ENCODE measurements at regions not wholly inside any gene's neighbourhood (a gene's known extent, or its start where the extent isn't known, plus 50 kb on each side); places are given as distances from the start of the nearest gene placed in this dataset.

DNA sequence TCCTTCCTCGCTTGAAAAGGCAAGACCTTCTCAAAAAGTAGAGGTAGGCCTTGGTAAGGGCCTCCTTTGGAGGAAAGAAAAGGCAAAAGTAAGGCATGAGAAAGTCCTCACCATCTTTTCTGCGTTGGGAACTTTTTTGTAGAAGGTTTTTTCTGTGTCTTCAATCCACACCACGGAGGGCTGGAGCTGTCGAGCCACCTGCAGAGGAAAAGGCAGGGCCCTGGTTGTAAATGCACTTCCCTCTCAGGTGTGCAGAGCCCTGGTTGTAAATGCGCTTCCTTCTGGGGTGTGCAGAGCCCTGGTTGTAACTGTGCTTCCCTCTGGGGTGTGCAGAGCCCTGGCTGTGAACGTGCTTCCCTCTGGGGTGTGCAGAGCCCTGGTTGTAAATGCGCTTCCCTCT, 80.2 kb upstream of the ASB18 start:
- TF ChIP-seq, protein P1, sequence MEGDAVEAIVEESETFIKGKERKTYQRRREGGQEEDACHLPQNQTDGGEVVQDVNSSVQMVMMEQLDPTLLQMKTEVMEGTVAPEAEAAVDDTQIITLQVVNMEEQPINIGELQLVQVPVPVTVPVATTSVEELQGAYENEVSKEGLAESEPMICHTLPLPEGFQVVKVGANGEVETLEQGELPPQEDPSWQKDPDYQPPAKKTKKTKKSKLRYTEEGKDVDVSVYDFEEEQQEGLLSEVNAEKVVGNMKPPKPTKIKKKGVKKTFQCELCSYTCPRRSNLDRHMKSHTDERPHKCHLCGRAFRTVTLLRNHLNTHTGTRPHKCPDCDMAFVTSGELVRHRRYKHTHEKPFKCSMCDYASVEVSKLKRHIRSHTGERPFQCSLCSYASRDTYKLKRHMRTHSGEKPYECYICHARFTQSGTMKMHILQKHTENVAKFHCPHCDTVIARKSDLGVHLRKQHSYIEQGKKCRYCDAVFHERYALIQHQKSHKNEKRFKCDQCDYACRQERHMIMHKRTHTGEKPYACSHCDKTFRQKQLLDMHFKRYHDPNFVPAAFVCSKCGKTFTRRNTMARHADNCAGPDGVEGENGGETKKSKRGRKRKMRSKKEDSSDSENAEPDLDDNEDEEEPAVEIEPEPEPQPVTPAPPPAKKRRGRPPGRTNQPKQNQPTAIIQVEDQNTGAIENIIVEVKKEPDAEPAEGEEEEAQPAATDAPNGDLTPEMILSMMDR (conservative IDR thresholded peaks at IDR 0.05; ENCODE audit: low read length), result no peak
- no peak for TF ChIP-seq EZH2phosphoT487 (IDR thresholded peaks at IDR 0.05; ENCODE audit: borderline replicate concordance, low read depth, low read length)

Measured in OCI-LY7 (cell line).